ENCODE measurements at regions not wholly inside any gene's neighbourhood (a gene's known extent, or its start where the extent isn't known, plus 50 kb on each side); places are given as distances from the start of the nearest gene placed in this dataset.

DNA sequence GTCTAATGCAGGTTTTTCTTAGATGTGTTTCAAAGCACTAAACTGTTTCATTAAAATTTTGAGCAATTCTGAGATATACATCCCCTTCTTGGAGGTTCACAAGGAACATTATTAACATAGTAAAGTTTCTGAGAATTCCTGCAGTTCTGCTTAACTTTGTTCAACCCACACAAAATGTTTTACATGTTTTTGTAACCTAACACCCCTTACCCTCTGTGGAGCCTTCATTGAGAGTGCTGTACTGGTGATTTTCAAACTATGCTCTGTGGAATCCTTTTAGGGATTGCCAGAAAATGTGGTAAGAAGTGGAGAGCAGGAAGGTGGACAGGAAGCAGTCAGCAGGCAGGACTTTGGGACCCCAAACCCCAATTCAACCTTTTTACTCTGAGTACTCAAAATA, 53.6 kb upstream of the ABCB5 start:
- ChIA-PET POLR2A (no interaction called here), CTCF (no interaction called here)

- POLR2A ChIA-PET, result no interaction called here
- CTCF ChIA-PET, result no interaction called here
Measured at GRCh38 chr7:20562461-20562860, 53.0 kb upstream of the ABCB5 start.
